Astrocyte (in vitro differentiated cells and primary cell): ENCODE measurements at regions not wholly inside any gene's neighbourhood (a gene's known extent, or its start where the extent isn't known, plus 50 kb on each side); places are given as distances from the start of the nearest gene placed in this dataset.

ENCODE experiments used
- DNase-seq: peaks from one replicate; pipeline ENCODE4 v3.0.0-alpha.2; 2010; ENCODE audit warnings: low read depth
- FAIRE-seq: peaks from 2 replicates; lab custom pipeline; 2011; peaks lifted over from hg19 to GRCh38; lab: Jason Lieb, UNC
- H2AFZ ChIP-seq: 2 replicates; pipeline ENCODE4 v1.6.0; 2012; ENCODE audit warnings: low read depth, low read length, inconsistent platforms
- H3K27ac ChIP-seq: 2 replicates; pipeline ENCODE4 v1.5.1; 2011; ENCODE audit warnings: low read depth, low read length, inconsistent platforms
- H3K27me3 ChIP-seq: 2 replicates; pipeline ENCODE4 v1.6.0; 2011; ENCODE audit warnings: low read length, inconsistent platforms; ENCODE audit not compliant: insufficient read depth
- H3K36me3 ChIP-seq: 2 replicates; pipeline ENCODE4 v1.5.1; 2011; ENCODE audit warnings: low read length, inconsistent platforms; ENCODE audit not compliant: insufficient read depth
- H3K4me1 ChIP-seq: 2 replicates; pipeline ENCODE4 v1.5.1; 2011; ENCODE audit warnings: low read length, inconsistent platforms; ENCODE audit not compliant: insufficient read depth
- H3K4me2 ChIP-seq: 2 replicates; pipeline ENCODE4 v1.6.0; 2012; ENCODE audit warnings: low read length, inconsistent platforms
- H3K4me3 ChIP-seq: 2 replicates; pipeline ENCODE4 v1.5.1; 2011; ENCODE audit warnings: low read depth, mild to moderate bottlenecking, low read length, inconsistent platforms; ENCODE audit not compliant: insufficient read depth
- H3K79me2 ChIP-seq: 2 replicates; pipeline ENCODE4 v1.6.0; 2012; ENCODE audit warnings: mild to moderate bottlenecking, low read length, inconsistent platforms; ENCODE audit not compliant: insufficient read depth
- H3K9ac ChIP-seq: 2 replicates; pipeline ENCODE4 v1.6.0; 2012; ENCODE audit warnings: mild to moderate bottlenecking, low read length, inconsistent platforms
- H3K9me3 ChIP-seq: 2 replicates; pipeline ENCODE4 v1.5.1; 2012; ENCODE audit warnings: low read depth, mild to moderate bottlenecking, low read length, inconsistent platforms; ENCODE audit not compliant: insufficient read depth
- H4K20me1 ChIP-seq: 2 replicates; pipeline ENCODE4 v1.6.0; 2012; ENCODE audit warnings: low read length, inconsistent platforms; ENCODE audit not compliant: insufficient read depth
- H3K27ac Mint-ChIP-seq: one replicate; pipeline ENCODE4 v1.8.0; 2021; ENCODE audit warnings: mild to moderate bottlenecking, mixed read lengths; ENCODE audit not compliant: unreplicated experiment
- H3K27me3 Mint-ChIP-seq: one replicate; pipeline ENCODE4 v1.8.0; 2021; ENCODE audit warnings: low read depth, mixed read lengths; ENCODE audit not compliant: unreplicated experiment
- H3K36me3 Mint-ChIP-seq: one replicate; pipeline ENCODE4 v1.8.0; 2021; ENCODE audit warnings: low read depth, mixed read lengths; ENCODE audit not compliant: unreplicated experiment
- H3K4me1 Mint-ChIP-seq: one replicate; pipeline ENCODE4 v1.8.0; 2021; ENCODE audit warnings: low read depth, mixed read lengths; ENCODE audit not compliant: unreplicated experiment
- H3K4me3 Mint-ChIP-seq: one replicate; pipeline ENCODE4 v1.8.0; 2021; ENCODE audit warnings: mild to moderate bottlenecking, moderate library complexity, mixed read lengths; ENCODE audit not compliant: unreplicated experiment
- H3K9me3 Mint-ChIP-seq: one replicate; pipeline ENCODE4 v1.8.0; 2021; ENCODE audit warnings: mild to moderate bottlenecking, mixed read lengths; ENCODE audit not compliant: unreplicated experiment
- CTCF ChIP-seq: IDR thresholded peaks from 2 replicates; pipeline ENCODE4 v1.5.1; 2011; ENCODE audit warnings: low read depth, mild to moderate bottlenecking, inconsistent platforms, low read length, moderate library complexity; ENCODE audit not compliant: insufficient read depth
- EZH2 ChIP-seq: IDR thresholded peaks from 2 replicates; pipeline ENCODE4 v1.6.1; 2012; ENCODE audit warnings: mild to moderate bottlenecking, low read length, inconsistent platforms; ENCODE audit not compliant: insufficient read depth

- Mint-ChIP-seq H3K4me1 (no peaks in the 10 kb centered on the region), H3K36me3 (no peaks in the 10 kb centered on the region), H3K27ac (no peak overlapping the region), H3K9me3 (no peaks in the 10 kb centered on the region), H3K4me3 (no peak overlapping the region), H3K27me3 (peaks cover 8% of the 10 kb centered on the region)
- no peaks in the 10 kb centered on the region for H3K36me3 ChIP-seq
- no peak overlapping the region for H3K4me2 ChIP-seq
- no peak overlapping the region for H3K9ac ChIP-seq
- H4K20me1 ChIP-seq = no peaks in the 10 kb centered on the region
- no peaks in the 10 kb centered on the region for H3K9me3 ChIP-seq
- H2AFZ ChIP-seq = no peak overlapping the region
- H3K79me2 ChIP-seq = no peaks in the 10 kb centered on the region
- no peaks in the 10 kb centered on the region for H3K4me1 ChIP-seq
- TF ChIP-seq CTCF (no peak), EZH2 (no peak)
- no peak for FAIRE-seq
- DNase-seq = no peak
- H3K4me3 ChIP-seq = no peak overlapping the region
- no peak overlapping the region for H3K27ac ChIP-seq
- no peaks in the 10 kb centered on the region for H3K27me3 ChIP-seq
Observed at GRCh38 chr9:99614341-99614740, 207.3 kb upstream of the NR4A3 start.

DNA sequence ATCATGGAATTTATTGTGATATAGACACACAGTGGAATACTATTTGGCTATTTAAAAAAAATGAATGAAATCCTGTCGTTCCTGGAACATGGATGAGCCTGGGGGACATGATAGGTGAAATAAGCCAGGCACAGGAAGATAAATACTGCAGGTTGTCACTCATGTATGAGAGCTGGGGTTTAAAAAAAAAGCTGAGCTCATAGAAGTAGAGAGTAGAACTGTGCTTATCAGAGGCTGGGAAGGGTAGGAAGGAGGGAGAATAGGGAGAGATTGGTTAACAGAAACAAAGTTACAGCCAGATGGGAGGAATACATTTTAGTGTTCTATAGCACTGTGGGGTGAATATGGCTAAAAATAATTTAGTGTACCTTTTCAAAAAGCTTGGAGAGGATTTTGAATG is 200.6 kb upstream of the NR4A3 start:
- no peaks in the 10 kb centered on the region for H3K9me3 Mint-ChIP-seq
- H3K27ac Mint-ChIP-seq = no peak overlapping the region
- Histone ChIP-seq H4K20me1 (no peaks in the 10 kb centered on the region), H3K4me3 (no peak overlapping the region), H3K4me2 (no peak overlapping the region), H3K4me1 (no peaks in the 10 kb centered on the region), H3K27ac (no peak overlapping the region), H3K9me3 (no peaks in the 10 kb centered on the region), H3K79me2 (no peaks in the 10 kb centered on the region), H3K36me3 (no peaks in the 10 kb centered on the region), H3K27me3 (no peaks in the 10 kb centered on the region), H2AFZ (no peak overlapping the region), H3K9ac (no peak overlapping the region)
- no peaks in the 10 kb centered on the region for H3K4me1 Mint-ChIP-seq
- no peaks in the 10 kb centered on the region for H3K27me3 Mint-ChIP-seq
- H3K4me3 Mint-ChIP-seq = no peak overlapping the region
- H3K36me3 Mint-ChIP-seq = no peaks in the 10 kb centered on the region
- no peak for DNase-seq
- no peak for FAIRE-seq
- no peak for TF ChIP-seq CTCF
- no peak for TF ChIP-seq EZH2

DNA sequence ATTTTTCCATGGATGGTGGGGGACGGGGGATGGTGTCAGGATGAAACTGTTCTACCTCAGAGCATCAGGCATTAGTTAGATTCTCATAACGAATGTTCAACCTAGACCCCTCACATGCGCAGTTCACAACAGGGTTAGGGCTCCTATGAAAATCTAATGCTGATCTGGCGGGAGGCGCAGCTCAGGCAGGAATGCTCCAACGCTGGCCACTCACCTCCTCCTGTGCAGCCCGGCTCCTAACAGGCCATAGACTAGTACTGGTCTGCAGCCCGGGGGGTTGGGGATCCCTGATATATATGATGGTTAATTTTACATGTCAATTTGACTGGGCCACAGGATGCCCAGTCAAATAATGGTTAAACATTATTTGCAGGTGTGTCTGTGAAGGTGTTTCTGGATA is 199.0 kb upstream of the NR4A3 start:
- Histone ChIP-seq H3K79me2 (no peaks in the 10 kb centered on the region), H3K27me3 (no peaks in the 10 kb centered on the region), H3K9ac (no peak overlapping the region), H3K27ac (no peak overlapping the region), H3K4me3 (no peak overlapping the region), H3K9me3 (no peaks in the 10 kb centered on the region), H2AFZ (no peak overlapping the region), H3K4me1 (no peaks in the 10 kb centered on the region), H3K36me3 (no peaks in the 10 kb centered on the region), H4K20me1 (no peaks in the 10 kb centered on the region), H3K4me2 (no peak overlapping the region)
- DNase-seq (no peak), FAIRE-seq (no peak)
- no peak overlapping the region for H3K27ac Mint-ChIP-seq
- no peaks in the 10 kb centered on the region for H3K4me1 Mint-ChIP-seq
- no peaks in the 10 kb centered on the region for H3K27me3 Mint-ChIP-seq
- no peak for TF ChIP-seq EZH2
- TF ChIP-seq CTCF = no peak
- no peaks in the 10 kb centered on the region for H3K36me3 Mint-ChIP-seq
- H3K4me3 Mint-ChIP-seq = no peak overlapping the region
- H3K9me3 Mint-ChIP-seq = no peaks in the 10 kb centered on the region
